ENCODE measurements at regions not wholly inside any gene's neighbourhood (a gene's known extent, or its start where the extent isn't known, plus 50 kb on each side); places are given as distances from the start of the nearest gene placed in this dataset.

- ATAC-seq (ENCODE audit: low read depth): no peak
- intact Hi-C loops (cut with micrococcal nuclease): no loop called here
- Histone ChIP-seq H3K9ac (ENCODE audit: low read depth, low read length) (no peak overlapping the region), H3K14ac (replicated peaks; ENCODE audit: low read depth, low read length) (no peak overlapping the region), H3K36me3 (ENCODE audit: control insufficient read depth, insufficient read depth, low read length) (no peaks in the 10 kb centered on the region), H2BK20ac (ENCODE audit: low read depth, low read length) (no peak overlapping the region), H3K4me3 (ENCODE audit: insufficient read depth, low read depth, low read length) (no peak overlapping the region), H3K23ac (ENCODE audit: low read depth, low read length) (no peak overlapping the region), H3K56ac (ENCODE audit: extremely low read depth, insufficient read depth, low read length) (no peak overlapping the region), H4K5ac (ENCODE audit: low read depth, low read length) (no peak overlapping the region), H3K27ac (ENCODE audit: insufficient read depth, low read length) (no peak overlapping the region), H3K9me3 (ENCODE audit: control insufficient read depth, insufficient read depth, low read length) (no peaks in the 10 kb centered on the region; the same call in 1 of the 2 replicates), H2AK5ac (ENCODE audit: low read depth, low read length) (no peak overlapping the region), H3K9me1 (ENCODE audit: insufficient read depth, low read length) (no peaks in the 10 kb centered on the region), H4K20me1 (ENCODE audit: insufficient read depth, low read length) (no peaks in the 10 kb centered on the region), H3K79me1 (ENCODE audit: low read depth in 1 of 2, low read length in 2 of 2) (no peaks in the 10 kb centered on the region), H2BK5ac (ENCODE audit: low read depth, low read length, poor library complexity, severe bottlenecking) (no peak overlapping the region), H2AFZ (replicated peaks; ENCODE audit: low read length, poor library complexity) (no peak overlapping the region), H2AK9ac (replicated peaks; ENCODE audit: low read depth, low read length, poor library complexity) (no peak overlapping the region), H3K4ac (ENCODE audit: low read depth, low read length) (no peak overlapping the region), H3K4me1 (ENCODE audit: control insufficient read depth, insufficient read depth, low read length) (no peaks in the 10 kb centered on the region), H2BK120ac (ENCODE audit: low read depth, low read length) (no peak overlapping the region), H2BK15ac (ENCODE audit: low read depth, low read length) (no peak overlapping the region), H4K91ac (ENCODE audit: insufficient read depth, low read depth, low read length) (no peak overlapping the region), H3K4me2 (ENCODE audit: low read depth, low read length) (no peak overlapping the region), H3K18ac (ENCODE audit: low read depth, low read length) (no peak overlapping the region), H4K8ac (ENCODE audit: low read depth in 2 of 2, low read length in 2 of 2) (no peak overlapping the region), H3K27me3 (ENCODE audit: control insufficient read depth, insufficient read depth, low read length) (peaks cover 1% of the 10 kb centered on the region; the same call in 1 of the 2 replicates)
- ChIA-PET CTCF (no interaction called here), POLR2A (ENCODE audit: unreplicated experiment) (no interaction called here)
- TF ChIP-seq USF2 (IDR thresholded peaks at IDR 0.05; ENCODE audit: low read depth, low read length) (no peak), NFE2L2 (IDR thresholded peaks at IDR 0.05; ENCODE audit: low read depth, low read length) (no peak), RCOR1 (IDR thresholded peaks at IDR 0.05; ENCODE audit: insufficient replicate concordance, low read length) (no peak), CEBPB (IDR thresholded peaks at IDR 0.05; ENCODE audit: low read depth, low read length) (no peak), POLR2A (IDR thresholded peaks at IDR 0.05; ENCODE audit: low read depth, low read length) (no peak), RAD21 (IDR thresholded peaks at IDR 0.05; ENCODE audit: low read length) (no peak), MAZ (IDR thresholded peaks at IDR 0.05; ENCODE audit: borderline replicate concordance, low read depth, low read length) (no peak), MXI1 (IDR thresholded peaks at IDR 0.05; ENCODE audit: borderline replicate concordance, low read depth, low read length) (no peak), CHD1 (IDR thresholded peaks at IDR 0.05; ENCODE audit: low read depth, low read length) (no peak), FOS (IDR thresholded peaks at IDR 0.05; ENCODE audit: low read depth, low read length) (no peak), CTCF (conservative IDR thresholded peaks at IDR 0.05; ENCODE audit: low read depth, low read length) (no peak), BHLHE40 (IDR thresholded peaks at IDR 0.05; ENCODE audit: low read depth, low read length) (no peak), ELK1 (IDR thresholded peaks at IDR 0.05; ENCODE audit: borderline replicate concordance, low read depth, low read length) (no peak), RFX5 (IDR thresholded peaks at IDR 0.05; ENCODE audit: low read depth, low read length) (no peak), MAFK (IDR thresholded peaks at IDR 0.05; ENCODE audit: low read depth, low read length) (no peak), SMC3 (IDR thresholded peaks at IDR 0.05; ENCODE audit: low read depth, low read length) (no peak)
- dilution Hi-C loops (cut with HindIII; ENCODE audit: low sequenced_read_pairs, unreplicated experiment): no loop called here
- no TSS peak for BruUV-seq (replicated peaks)
- no peak for DNase-seq
- WGBS, 2 experiments (ENCODE audit: extremely low coverage in 2 of 2, insufficient read length in 1 of 2): no CpG with 5 or more reads among the region's 1 CpG
- in situ Hi-C loops (cut with MboI; ENCODE audit: low sequenced_read_pairs): no loop called here
Observed at GRCh38 chr6:156283091-156283490, 494.1 kb upstream of the ARID1B start.
